B cell (primary cell): ENCODE measurements at regions not wholly inside any gene's neighbourhood (a gene's known extent, or its start where the extent isn't known, plus 50 kb on each side); places are given as distances from the start of the nearest gene placed in this dataset.
A peak's percentile ranks its signal among the peaks of the same experiment; 100 is the strongest.

Experiments used
- ATAC-seq: fragments of 200-7000 bp; cut with Tn5 transposase; one replicate; pipeline ENCODE4 v1.10.0; 2021; ENCODE audit warnings: low read depth, mild to moderate bottlenecking, moderate number of reproducible peaks, moderate library complexity
- CTCF ChIA-PET: fragments of 350-600 bp; sonication (Branson Sonifier 250); formaldehyde crosslinking; loops from one replicate; lab custom pipeline; 2021; ENCODE audit warnings: antibody characterized with exemption, inconsistent platforms; lab: Charles Lee
- POLR2A ChIA-PET: fragments of 350-600 bp; sonication (Branson Sonifier 250); formaldehyde crosslinking; loops from one replicate; lab custom pipeline; 2021; ENCODE audit warnings: antibody characterized with exemption; lab: Charles Lee
- DNase-seq: peaks from one replicate; pipeline ENCODE4 v3.0.0; 2013
- H2AFZ ChIP-seq: 2 replicates; pipeline ENCODE4 v1.6.1; 2012; ENCODE audit warnings: mild to moderate bottlenecking, low read depth, low read length; ENCODE audit not compliant: insufficient read depth, poor library complexity, severe bottlenecking
- H3K27ac ChIP-seq, 2 donors: 1 replicate in 1 of 2; 2 replicates in 1 of 2; pipeline ENCODE4 v1.5.1; 2012 to 2013; ENCODE audit warnings: low read length in 2 of 2, mild to moderate bottlenecking in 2 of 2, moderate library complexity in 1 of 2
- H3K27me3 ChIP-seq, 4 experiments: fragments of 200-600 bp in 1 of 4; sonication (generic) in 1 of 4; replicated peaks in 1 of 4; 1 replicate in 2 of 4; 2 replicates in 2 of 4; pipeline versions ENCODE4 v1.6.1 to v1.7.0; 2013 to 2016; ENCODE audit warnings: low read length in 3 of 4, mild to moderate bottlenecking in 2 of 4, mixed read lengths in 1 of 4, moderate library complexity in 1 of 4; ENCODE audit not compliant: insufficient read depth in 4 of 4, control insufficient read depth in 3 of 4; ENCODE audit errors: control extremely low read depth in 1 of 4
- H3K36me3 ChIP-seq, 2 experiments: replicated peaks in 1 of 2; 1 replicate in 1 of 2; 2 replicates in 1 of 2; pipeline versions ENCODE4 v1.6.1 to v1.7.1; 2013; ENCODE audit warnings: low read length in 1 of 2; ENCODE audit not compliant: insufficient read depth in 2 of 2, control insufficient read depth in 1 of 2; ENCODE audit errors: control extremely low read depth in 1 of 2, extremely low read depth in 1 of 2
- H3K4me1 ChIP-seq, 2 donors: fragments of 200-600 bp in 1 of 2; sonication (generic) in 1 of 2; 1 replicate in 1 of 2; 2 replicates in 1 of 2; pipeline versions ENCODE4 v1.5.1 to v1.6.1; 2013 to 2017; ENCODE audit warnings: low read length in 2 of 2; ENCODE audit not compliant: control insufficient read depth in 2 of 2, insufficient read depth in 2 of 2
- H3K4me2 ChIP-seq: replicated peaks from 2 replicates; pipeline ENCODE3; 2012; ENCODE audit warnings: mild to moderate bottlenecking, low read depth, low read length; ENCODE audit not compliant: poor library complexity, severe bottlenecking
- H3K4me3 ChIP-seq, 5 experiments: fragments of 200-600 bp in 1 of 5; sonication (generic) in 1 of 5; 1 replicate in 3 of 5; 2 replicates in 2 of 5; pipeline versions ENCODE4 v1.5.1 to v1.7.0; 2011 to 2016; ENCODE audit warnings: low read length in 4 of 5, mild to moderate bottlenecking in 4 of 5, low read depth in 2 of 5, control low read depth in 1 of 5, moderate library complexity in 1 of 5; ENCODE audit not compliant: insufficient read depth in 1 of 5; ENCODE audit errors: control extremely low read depth in 1 of 5, extremely low read depth in 1 of 5
- H3K79me2 ChIP-seq: fragments of 200-600 bp; sonication (generic); one replicate; pipeline ENCODE4 v1.6.0; 2016; ENCODE audit warnings: low read length; ENCODE audit not compliant: control insufficient read depth, insufficient read depth
- H3K9ac ChIP-seq: fragments of 200-600 bp; sonication (generic); 2 replicates; pipeline ENCODE4 v1.6.1; 2017; ENCODE audit warnings: mild to moderate bottlenecking, low read length, moderate library complexity
- H3K9me3 ChIP-seq, 3 donors: one replicate each; pipeline versions ENCODE4 v1.6.1 to v1.7.1; 2013; ENCODE audit warnings: low read length in 2 of 3; ENCODE audit not compliant: control insufficient read depth in 2 of 3, insufficient read depth in 1 of 3; ENCODE audit errors: control extremely low read depth in 1 of 3
- H4K20me1 ChIP-seq: 2 replicates; pipeline ENCODE4 v1.6.0; 2012; ENCODE audit warnings: mild to moderate bottlenecking, low read length; ENCODE audit not compliant: insufficient read depth, control insufficient read depth, poor library complexity, severe bottlenecking
- H3K27ac Mint-ChIP-seq: one replicate; pipeline ENCODE4 v1.8.0; 2021; ENCODE audit warnings: mixed read lengths
- H3K27me3 Mint-ChIP-seq: one replicate; pipeline ENCODE4 v1.8.0; 2021; ENCODE audit warnings: mixed read lengths
- H3K4me1 Mint-ChIP-seq: one replicate; pipeline ENCODE4 v1.8.0; 2021; ENCODE audit warnings: mixed read lengths
- H3K4me3 Mint-ChIP-seq: one replicate; pipeline ENCODE4 v1.8.0; 2021; ENCODE audit warnings: mixed read lengths
- H3K9me3 Mint-ChIP-seq: one replicate; pipeline ENCODE4 v1.8.0; 2022; ENCODE audit warnings: mixed read lengths; ENCODE audit not compliant: insufficient read depth
- CTCF ChIP-seq: fragments of 200-600 bp; IDR thresholded peaks from one replicate; pipeline ENCODE4 v1.8.0; 2022; ENCODE audit warnings: antibody characterized with exemption, mild to moderate bottlenecking
- EZH2 ChIP-seq: IDR thresholded peaks from 2 replicates; pipeline ENCODE4 v1.6.1; 2012; ENCODE audit warnings: borderline replicate concordance, low read depth, mild to moderate bottlenecking, moderate library complexity, low read length; ENCODE audit not compliant: insufficient read depth, poor library complexity, severe bottlenecking
- WGBS: methylation state at CpG from one replicate; pipeline ENCODE4 v1.1.5; 2013; ENCODE audit warnings: missing lambda C conversion rate; ENCODE audit not compliant: insufficient coverage; 5-methylcytosine and 5-hydroxymethylcytosine counted together
- intact Hi-C: fragments of 100-400 bp; cut with micrococcal nuclease; formaldehyde crosslinking; loops from one replicate; pipeline ENCODE4 v1.10.0; 2022

- POLR2A ChIA-PET = no interaction called here
- H3K4me1 ChIP-seq = no peaks in the 10 kb centered on the region
- H3K27me3 ChIP-seq = peaks cover 0 to 2% (median 0%) of the 10 kb centered on the region in 4 experiments
- peak overlapping the region; percentile 9 for H2AFZ ChIP-seq
- no peak overlapping the region for H3K27ac ChIP-seq
- WGBS = no CpG with 5 or more reads among the region's 7 CpGs
- no peak for TF ChIP-seq CTCF
- no peak for TF ChIP-seq EZH2
- H3K4me3 ChIP-seq = no peak overlapping the region
- intact Hi-C loops = no loop called here
- Mint-ChIP-seq H3K4me3 (no peak overlapping the region), H3K27ac (no peak overlapping the region), H3K27me3 (peaks cover 33% of the 10 kb centered on the region), H3K9me3 (no peaks in the 10 kb centered on the region), H3K4me1 (no peaks in the 10 kb centered on the region)
- DNase-seq (no peak), ATAC-seq (no peak)
- no peaks in the 10 kb centered on the region for H3K79me2 ChIP-seq
- peaks cover 0 to 4% (median 0%) of the 10 kb centered on the region in 3 donors for H3K9me3 ChIP-seq
- H3K4me2 ChIP-seq = no peak overlapping the region
- no peaks in the 10 kb centered on the region for H3K36me3 ChIP-seq
- H4K20me1 ChIP-seq = no peaks in the 10 kb centered on the region
- CTCF ChIA-PET = no interaction called here
- H3K9ac ChIP-seq = no peak overlapping the region
Measured at GRCh38 chr15:60235951-60236710, 161.7 kb downstream of the ANXA2 start.

- no peak overlapping the region for H3K4me2 ChIP-seq
- H3K27me3 ChIP-seq = peaks cover 0 to 2% (median 0%) of the 10 kb centered on the region in 4 experiments
- H3K36me3 ChIP-seq = no peaks in the 10 kb centered on the region
- H3K9ac ChIP-seq = no peak overlapping the region
- ChIA-PET CTCF (no interaction called here), POLR2A (no interaction called here)
- H3K4me3 Mint-ChIP-seq = no peak overlapping the region
- no peaks in the 10 kb centered on the region for H3K79me2 ChIP-seq
- H3K9me3 Mint-ChIP-seq = no peaks in the 10 kb centered on the region
- intact Hi-C loops = no loop called here
- no peaks in the 10 kb centered on the region for H3K4me1 Mint-ChIP-seq
- no peak overlapping the region for H3K27ac Mint-ChIP-seq
- peaks cover 0 to 4% (median 0%) of the 10 kb centered on the region in 3 donors for H3K9me3 ChIP-seq
- no peak overlapping the region for H3K27ac ChIP-seq
- no peaks in the 10 kb centered on the region for H3K4me1 ChIP-seq
- H2AFZ ChIP-seq = no peak overlapping the region
- no peak for ATAC-seq
- TF ChIP-seq EZH2 (no peak), CTCF (no peak)
- WGBS = 83% methylated on average over 8 of the region's 8 CpGs
- DNase-seq = no peak
- H4K20me1 ChIP-seq = no peaks in the 10 kb centered on the region
- H3K4me3 ChIP-seq = no peak overlapping the region
- peaks cover 36% of the 10 kb centered on the region for H3K27me3 Mint-ChIP-seq
Measured at GRCh38 chr15:60237446-60237845, 160.3 kb downstream of the ANXA2 start.
